ENCODE measurements at regions not wholly inside any gene's neighbourhood (a gene's known extent, or its start where the extent isn't known, plus 50 kb on each side); places are given as distances from the start of the nearest gene placed in this dataset.

DNA sequence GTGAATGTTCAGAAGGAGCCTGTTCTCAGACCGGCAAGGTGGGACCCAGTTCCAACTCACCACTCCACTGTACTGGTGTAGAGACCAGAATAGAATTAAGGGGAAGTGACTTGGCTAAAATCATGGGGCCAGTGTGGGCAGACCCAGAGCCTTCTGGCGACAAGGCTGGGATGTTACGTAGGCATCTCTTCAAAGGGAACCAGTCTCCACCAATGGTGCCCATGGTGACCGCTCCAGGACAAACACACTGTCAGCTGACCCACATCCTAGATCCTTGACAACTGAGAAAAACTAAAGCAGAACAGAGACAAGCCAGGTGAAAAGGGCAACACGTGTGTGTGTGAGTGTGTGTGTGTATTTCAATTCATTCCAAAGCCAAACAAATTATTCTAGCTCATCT, 321.7 kb upstream of the FRG2C start:
- TF ChIP-seq, protein P1, sequence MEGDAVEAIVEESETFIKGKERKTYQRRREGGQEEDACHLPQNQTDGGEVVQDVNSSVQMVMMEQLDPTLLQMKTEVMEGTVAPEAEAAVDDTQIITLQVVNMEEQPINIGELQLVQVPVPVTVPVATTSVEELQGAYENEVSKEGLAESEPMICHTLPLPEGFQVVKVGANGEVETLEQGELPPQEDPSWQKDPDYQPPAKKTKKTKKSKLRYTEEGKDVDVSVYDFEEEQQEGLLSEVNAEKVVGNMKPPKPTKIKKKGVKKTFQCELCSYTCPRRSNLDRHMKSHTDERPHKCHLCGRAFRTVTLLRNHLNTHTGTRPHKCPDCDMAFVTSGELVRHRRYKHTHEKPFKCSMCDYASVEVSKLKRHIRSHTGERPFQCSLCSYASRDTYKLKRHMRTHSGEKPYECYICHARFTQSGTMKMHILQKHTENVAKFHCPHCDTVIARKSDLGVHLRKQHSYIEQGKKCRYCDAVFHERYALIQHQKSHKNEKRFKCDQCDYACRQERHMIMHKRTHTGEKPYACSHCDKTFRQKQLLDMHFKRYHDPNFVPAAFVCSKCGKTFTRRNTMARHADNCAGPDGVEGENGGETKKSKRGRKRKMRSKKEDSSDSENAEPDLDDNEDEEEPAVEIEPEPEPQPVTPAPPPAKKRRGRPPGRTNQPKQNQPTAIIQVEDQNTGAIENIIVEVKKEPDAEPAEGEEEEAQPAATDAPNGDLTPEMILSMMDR (IDR thresholded peaks at IDR 0.05 in 4 of 5, conservative IDR thresholded peaks at IDR 0.05 in 1 of 5), result no peak
- TF ChIP-seq POLR2A (IDR thresholded peaks at IDR 0.05), result no peak
